Neural cell (in vitro differentiated cells): ENCODE measurements at regions not wholly inside any gene's neighbourhood (a gene's known extent, or its start where the extent isn't known, plus 50 kb on each side); places are given as distances from the start of the nearest gene placed in this dataset.

Experiments used
- EP300 ChIP-seq: fragments of 450-650 bp; conservative IDR thresholded peaks from 2 replicates; pipeline ENCODE4 v1.6.1; 2014; ENCODE audit warnings: antibody characterized with exemption, mild to moderate bottlenecking, moderate library complexity; ENCODE audit not compliant: poor library complexity, severe bottlenecking
- EZH2 ChIP-seq: fragments of 200-600, 300-800 bp; shearing (Covaris generic), sonication (generic); IDR thresholded peaks from 2 replicates; pipeline ENCODE4 v1.6.1; 2014; ENCODE audit warnings: antibody characterized with exemption, low read length, borderline replicate concordance, mild to moderate bottlenecking; ENCODE audit not compliant: insufficient read depth, poor library complexity, severe bottlenecking
- MXI1 ChIP-seq: fragments of 450-650 bp; conservative IDR thresholded peaks from 2 replicates; pipeline ENCODE4 v1.6.1; 2014; ENCODE audit warnings: antibody characterized with exemption, mild to moderate bottlenecking; ENCODE audit not compliant: poor library complexity, severe bottlenecking
- SMC3 ChIP-seq: fragments of 450-650 bp; conservative IDR thresholded peaks from 2 replicates; pipeline ENCODE4 v1.6.1; 2014; ENCODE audit warnings: antibody characterized with exemption, mild to moderate bottlenecking, moderate library complexity; ENCODE audit not compliant: poor library complexity
- TAF1 ChIP-seq: IDR thresholded peaks from 2 replicates; pipeline ENCODE4 v1.6.1; 2012; ENCODE audit warnings: low read depth
- TF ChIP-seq, protein P1 (sequence below): fragments of 450-650 bp; IDR thresholded peaks from 2 replicates; pipeline ENCODE4 v1.5.1; 2014; ENCODE audit warnings: antibody characterized with exemption, mild to moderate bottlenecking, moderate library complexity; ENCODE audit not compliant: poor library complexity, severe bottlenecking

DNA sequence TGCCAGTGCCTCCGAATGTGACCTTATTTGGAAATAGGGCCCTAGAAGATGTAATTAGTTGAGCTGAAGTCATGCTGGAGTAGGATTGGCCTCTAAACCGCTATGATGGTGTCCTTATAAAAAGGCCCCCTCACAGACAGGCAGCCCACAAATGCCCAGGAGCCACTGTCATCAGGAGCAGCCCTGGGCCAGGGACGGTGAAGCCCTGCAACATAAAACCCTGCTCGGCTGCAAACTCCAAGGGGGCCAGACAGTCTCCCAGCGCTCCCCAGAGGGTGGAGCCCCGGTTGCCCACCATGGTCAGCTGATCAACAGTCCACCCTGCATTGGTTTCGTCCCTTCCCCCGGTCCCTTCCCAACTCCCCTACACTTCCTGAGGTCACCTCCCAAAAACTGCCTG is 351.7 kb downstream of the FOXL1 start:
- no peak for TF ChIP-seq MXI1
- TF ChIP-seq, protein P1, sequence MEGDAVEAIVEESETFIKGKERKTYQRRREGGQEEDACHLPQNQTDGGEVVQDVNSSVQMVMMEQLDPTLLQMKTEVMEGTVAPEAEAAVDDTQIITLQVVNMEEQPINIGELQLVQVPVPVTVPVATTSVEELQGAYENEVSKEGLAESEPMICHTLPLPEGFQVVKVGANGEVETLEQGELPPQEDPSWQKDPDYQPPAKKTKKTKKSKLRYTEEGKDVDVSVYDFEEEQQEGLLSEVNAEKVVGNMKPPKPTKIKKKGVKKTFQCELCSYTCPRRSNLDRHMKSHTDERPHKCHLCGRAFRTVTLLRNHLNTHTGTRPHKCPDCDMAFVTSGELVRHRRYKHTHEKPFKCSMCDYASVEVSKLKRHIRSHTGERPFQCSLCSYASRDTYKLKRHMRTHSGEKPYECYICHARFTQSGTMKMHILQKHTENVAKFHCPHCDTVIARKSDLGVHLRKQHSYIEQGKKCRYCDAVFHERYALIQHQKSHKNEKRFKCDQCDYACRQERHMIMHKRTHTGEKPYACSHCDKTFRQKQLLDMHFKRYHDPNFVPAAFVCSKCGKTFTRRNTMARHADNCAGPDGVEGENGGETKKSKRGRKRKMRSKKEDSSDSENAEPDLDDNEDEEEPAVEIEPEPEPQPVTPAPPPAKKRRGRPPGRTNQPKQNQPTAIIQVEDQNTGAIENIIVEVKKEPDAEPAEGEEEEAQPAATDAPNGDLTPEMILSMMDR, result no peak
- no peak for TF ChIP-seq EP300
- no peak for TF ChIP-seq TAF1
- TF ChIP-seq EZH2, result no peak
- TF ChIP-seq SMC3, result no peak
